ENCODE measurements at regions not wholly inside any gene's neighbourhood (a gene's known extent, or its start where the extent isn't known, plus 50 kb on each side); places are given as distances from the start of the nearest gene placed in this dataset.

- 6 to 12% (median 10%) methylated on average over 10 of the region's 10 CpGs for whole genome bisulfite sequencing, 4 donors
- Histone ChIP-seq H3K36me3 (replicated peaks in 1 of 2) (no peaks in the 10 kb centered on the region), H3K4me1 (replicated peaks in 1 of 2) (peaks cover 18 to 23% of the 10 kb centered on the region in 2 donors), H3K27ac (no peak overlapping the region), H3K9me3 (replicated peaks in 1 of 3) (no peaks in the 10 kb centered on the region), H3K27me3 (peaks cover 71% of the 10 kb centered on the region), H3K4me3 (peak overlapping the region in 2 of 4 donors; percentile 29 to 61)
- TF ChIP-seq POLR2A (IDR thresholded peaks at IDR 0.05) (no peak), CTCF (IDR thresholded peaks at IDR 0.05) (no peak)
- intact Hi-C loops (cut with DNase I): no loop called here
- no peak for DNase-seq
These were observed 119.4 kb upstream of the RRP15 start for GRCh38 chr1:218165701-218166114.

- no peak for DNase-seq
- intact Hi-C loops (cut with DNase I): no loop called here
- peaks cover 18 to 23% of the 10 kb centered on the region in 2 donors for H3K4me1 ChIP-seq (replicated peaks in 1 of 2)
- 40 to 46% (median 45%) methylated on average over 8 of the region's 8 CpGs for WGBS, 4 donors
- no peaks in the 10 kb centered on the region for H3K36me3 ChIP-seq (replicated peaks in 1 of 2)
- H3K4me3 ChIP-seq: no peak overlapping the region
- no peaks in the 10 kb centered on the region for H3K9me3 ChIP-seq (replicated peaks in 1 of 3)
- peaks cover 67% of the 10 kb centered on the region for H3K27me3 ChIP-seq
- H3K27ac ChIP-seq: no peak overlapping the region
- no peak for TF ChIP-seq POLR2A (IDR thresholded peaks at IDR 0.05)
These were observed 118.7 kb upstream of the RRP15 start for GRCh38 chr1:218166268-218166945.

- Histone ChIP-seq H3K9me3 (replicated peaks in 1 of 3) (no peaks in the 10 kb centered on the region), H3K27ac (no peak overlapping the region), H3K27me3 (peaks cover 36% of the 10 kb centered on the region), H3K4me3 (no peak overlapping the region), H3K4me1 (replicated peaks in 1 of 2) (no peaks in the 10 kb centered on the region), H3K36me3 (replicated peaks in 1 of 2) (no peaks in the 10 kb centered on the region)
- WGBS, 4 donors: 3 to 5% (median 3%) methylated on average over 4 of the region's 4 CpGs
- TF ChIP-seq POLR2A (IDR thresholded peaks at IDR 0.05): no peak
- peak; percentile 41 to 86 (median 62) for TF ChIP-seq CTCF (IDR thresholded peaks at IDR 0.05)
- DNase-seq: no peak
- intact Hi-C loops (cut with DNase I): no loop called here
These were observed 113.7 kb upstream of the RRP15 start for GRCh38 chr1:218171302-218171893.

- TF ChIP-seq CTCF (IDR thresholded peaks at IDR 0.05): no peak
- TF ChIP-seq POLR2A (IDR thresholded peaks at IDR 0.05): no peak
- Histone ChIP-seq H3K4me3 (no peak overlapping the region), H3K4me1 (replicated peaks in 1 of 2) (no peaks in the 10 kb centered on the region), H3K36me3 (replicated peaks in 1 of 2) (no peaks in the 10 kb centered on the region), H3K27me3 (no peaks in the 10 kb centered on the region), H3K9me3 (replicated peaks in 1 of 3) (no peaks in the 10 kb centered on the region), H3K27ac (no peak overlapping the region)
- DNase-seq: no peak
- WGBS, 4 donors: 52 to 75% (median 63%) methylated on average over 2 of the region's 2 CpGs
- intact Hi-C loops (cut with DNase I): no loop called here
These were observed 102.6 kb upstream of the RRP15 start for GRCh38 chr1:218182455-218182854.

- TF ChIP-seq POLR2A (IDR thresholded peaks at IDR 0.05) (no peak), CTCF (IDR thresholded peaks at IDR 0.05) (no peak)
- H3K36me3 ChIP-seq (replicated peaks in 1 of 2): no peaks in the 10 kb centered on the region
- 35 to 37% (median 36%) methylated on average over 3 of the region's 3 CpGs for WGBS, 4 donors
- H3K27ac ChIP-seq: no peak overlapping the region
- H3K27me3 ChIP-seq: no peaks in the 10 kb centered on the region
- H3K9me3 ChIP-seq (replicated peaks in 1 of 3): no peaks in the 10 kb centered on the region
- no peak overlapping the region for H3K4me3 ChIP-seq
- DNase-seq: no peak
- intact Hi-C loops (cut with DNase I): no loop called here
- no peaks in the 10 kb centered on the region for H3K4me1 ChIP-seq (replicated peaks in 1 of 2)
These were observed 84.1 kb upstream of the RRP15 start for GRCh38 chr1:218200979-218201378.

Data from adrenal gland (tissue), 9 donors.